ENCODE measurements at regions not wholly inside any gene's neighbourhood (a gene's known extent, or its start where the extent isn't known, plus 50 kb on each side); places are given as distances from the start of the nearest gene placed in this dataset.

DNA sequence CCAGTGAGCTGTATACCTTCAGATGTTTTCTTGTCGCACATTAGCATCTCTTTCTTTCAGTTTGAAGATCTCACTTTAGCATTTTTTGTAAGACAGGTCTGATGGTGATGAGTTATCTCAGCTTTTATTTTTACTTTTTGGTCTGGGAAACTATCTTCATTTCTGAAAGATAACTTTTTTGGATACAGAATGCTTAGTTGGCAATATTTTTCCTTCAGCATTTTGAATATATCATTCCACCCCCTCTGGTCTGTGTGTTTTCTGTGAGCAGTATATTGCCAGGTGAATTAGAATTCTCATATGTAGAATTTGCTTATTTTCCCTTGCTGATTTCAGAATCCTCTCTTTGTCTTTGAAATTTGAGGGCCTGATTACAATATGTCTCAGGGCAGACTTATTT is 743.3 kb downstream of the PLOD2 start:
- ChIA-PET CTCF (no interaction called here), POLR2A (interaction anchor here (0.6 kb wide), 1 partner anchor 141 kb away, joined by 3 read pairs; no protein-coding TSS in a partner anchor)
- no peaks in the 10 kb centered on the region for H3K36me3 Mint-ChIP-seq (ENCODE audit: insufficient read depth, unreplicated experiment)
- H3K27me3 Mint-ChIP-seq (ENCODE audit: insufficient read depth, unreplicated experiment) = no peaks in the 10 kb centered on the region
- no peak overlapping the region for H3K4me3 Mint-ChIP-seq (ENCODE audit: unreplicated experiment)
- no peak overlapping the region for H3K27ac Mint-ChIP-seq (ENCODE audit: low read depth, unreplicated experiment)
- intact Hi-C loops (cut with micrococcal nuclease) = no loop called here
- peaks cover under 1% of the 10 kb centered on the region for H3K9me3 Mint-ChIP-seq (ENCODE audit: unreplicated experiment)
- H3K4me1 Mint-ChIP-seq (ENCODE audit: insufficient read depth, unreplicated experiment) = no peaks in the 10 kb centered on the region
- TF ChIP-seq, protein P1, sequence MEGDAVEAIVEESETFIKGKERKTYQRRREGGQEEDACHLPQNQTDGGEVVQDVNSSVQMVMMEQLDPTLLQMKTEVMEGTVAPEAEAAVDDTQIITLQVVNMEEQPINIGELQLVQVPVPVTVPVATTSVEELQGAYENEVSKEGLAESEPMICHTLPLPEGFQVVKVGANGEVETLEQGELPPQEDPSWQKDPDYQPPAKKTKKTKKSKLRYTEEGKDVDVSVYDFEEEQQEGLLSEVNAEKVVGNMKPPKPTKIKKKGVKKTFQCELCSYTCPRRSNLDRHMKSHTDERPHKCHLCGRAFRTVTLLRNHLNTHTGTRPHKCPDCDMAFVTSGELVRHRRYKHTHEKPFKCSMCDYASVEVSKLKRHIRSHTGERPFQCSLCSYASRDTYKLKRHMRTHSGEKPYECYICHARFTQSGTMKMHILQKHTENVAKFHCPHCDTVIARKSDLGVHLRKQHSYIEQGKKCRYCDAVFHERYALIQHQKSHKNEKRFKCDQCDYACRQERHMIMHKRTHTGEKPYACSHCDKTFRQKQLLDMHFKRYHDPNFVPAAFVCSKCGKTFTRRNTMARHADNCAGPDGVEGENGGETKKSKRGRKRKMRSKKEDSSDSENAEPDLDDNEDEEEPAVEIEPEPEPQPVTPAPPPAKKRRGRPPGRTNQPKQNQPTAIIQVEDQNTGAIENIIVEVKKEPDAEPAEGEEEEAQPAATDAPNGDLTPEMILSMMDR (IDR thresholded peaks at IDR 0.05; ENCODE audit: unreplicated experiment) = no peak
- BruUV-seq (replicated peaks) = no TSS peak
- no peak for DNase-seq (ENCODE audit: unreplicated experiment)

DNA sequence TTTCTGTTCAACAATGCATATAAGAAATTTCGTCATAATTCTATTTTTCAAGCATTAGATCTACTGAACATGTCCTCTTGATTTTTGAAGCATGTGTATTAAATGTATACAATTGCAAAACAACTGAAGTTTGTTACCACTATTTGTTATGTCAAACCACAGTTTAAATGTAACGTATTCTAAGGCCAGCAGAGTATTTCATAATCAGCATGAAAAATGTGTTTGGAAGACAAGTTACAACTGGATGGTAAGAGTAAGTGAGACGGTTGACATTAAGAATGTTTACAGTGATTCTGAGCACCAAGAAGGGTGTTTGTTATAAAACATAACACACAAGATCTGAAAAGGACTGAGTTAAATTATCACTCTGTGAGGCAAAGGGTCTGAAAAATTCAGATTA is 738.4 kb downstream of the PLOD2 start:
- Mint-ChIP-seq H3K27me3 (ENCODE audit: insufficient read depth, unreplicated experiment) (no peaks in the 10 kb centered on the region), H3K4me1 (ENCODE audit: insufficient read depth, unreplicated experiment) (no peaks in the 10 kb centered on the region), H3K9me3 (ENCODE audit: unreplicated experiment) (no peaks in the 10 kb centered on the region), H3K36me3 (ENCODE audit: insufficient read depth, unreplicated experiment) (no peaks in the 10 kb centered on the region), H3K4me3 (ENCODE audit: unreplicated experiment) (no peak overlapping the region), H3K27ac (ENCODE audit: low read depth, unreplicated experiment) (no peak overlapping the region)
- BruUV-seq (replicated peaks) = no TSS peak
- intact Hi-C loops (cut with micrococcal nuclease) = no loop called here
- TF ChIP-seq, protein P1 (IDR thresholded peaks at IDR 0.05; ENCODE audit: unreplicated experiment) = no peak
- peak; percentile 1 for DNase-seq (ENCODE audit: unreplicated experiment)
- POLR2A ChIA-PET = no interaction called here
- CTCF ChIA-PET = no interaction called here

DNA sequence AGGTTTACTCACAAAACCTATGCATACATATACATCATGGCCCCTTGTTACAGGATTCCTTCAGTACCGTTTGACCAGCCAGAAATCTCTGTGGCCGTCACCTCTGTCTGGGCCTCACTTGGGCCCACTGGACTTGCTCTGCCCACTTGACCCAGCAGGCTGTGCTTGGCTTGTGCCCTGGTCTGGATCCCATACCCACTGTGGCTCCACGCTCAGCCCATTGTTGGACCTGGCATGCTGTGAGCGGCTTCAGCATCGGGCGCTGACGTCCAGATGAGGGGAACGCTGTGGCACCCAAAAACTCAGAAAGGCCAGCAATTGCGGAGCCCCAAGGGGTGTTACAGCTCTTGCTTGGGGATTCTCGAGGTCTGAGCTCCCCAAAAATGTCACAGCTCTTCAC is 733.6 kb downstream of the PLOD2 start:
- BruUV-seq (replicated peaks) = no TSS peak
- intact Hi-C loops (cut with micrococcal nuclease) = no loop called here
- Mint-ChIP-seq H3K4me3 (ENCODE audit: unreplicated experiment) (no peak overlapping the region), H3K9me3 (ENCODE audit: unreplicated experiment) (no peaks in the 10 kb centered on the region), H3K4me1 (ENCODE audit: insufficient read depth, unreplicated experiment) (no peaks in the 10 kb centered on the region), H3K36me3 (ENCODE audit: insufficient read depth, unreplicated experiment) (no peaks in the 10 kb centered on the region), H3K27me3 (ENCODE audit: insufficient read depth, unreplicated experiment) (no peaks in the 10 kb centered on the region), H3K27ac (ENCODE audit: low read depth, unreplicated experiment) (no peak overlapping the region)
- CTCF ChIA-PET = interaction anchor here (0.6 kb wide), 1 partner anchor 369 kb away, joined by 3 read pairs; no protein-coding TSS in a partner anchor
- TF ChIP-seq, protein P1 (IDR thresholded peaks at IDR 0.05; ENCODE audit: unreplicated experiment) = no peak
- POLR2A ChIA-PET = no interaction called here
- no peak for DNase-seq (ENCODE audit: unreplicated experiment)

DNA sequence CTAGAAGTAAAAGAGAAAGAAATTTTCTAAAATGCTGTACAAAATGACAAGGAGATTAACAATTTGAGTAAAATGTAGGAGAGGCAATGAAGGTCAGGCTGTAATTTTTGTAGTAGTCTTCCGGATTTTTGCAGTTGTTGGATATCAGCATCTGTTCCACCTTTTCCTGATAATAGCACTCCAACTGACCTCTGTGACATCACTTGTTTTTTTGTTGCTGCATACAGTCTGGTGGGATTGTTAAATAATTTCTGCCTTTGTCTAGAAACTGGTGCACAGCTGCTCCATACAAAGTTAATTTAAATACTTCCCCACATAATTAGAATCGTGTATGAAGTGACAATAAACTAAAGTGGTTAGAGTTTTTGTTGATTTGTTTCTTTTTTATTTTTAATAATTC is 731.4 kb downstream of the PLOD2 start:
- CTCF ChIA-PET = no interaction called here
- POLR2A ChIA-PET = no interaction called here
- no peak for DNase-seq (ENCODE audit: unreplicated experiment)
- TF ChIP-seq, protein P1 (IDR thresholded peaks at IDR 0.05; ENCODE audit: unreplicated experiment) = no peak
- Mint-ChIP-seq H3K27me3 (ENCODE audit: insufficient read depth, unreplicated experiment) (no peaks in the 10 kb centered on the region), H3K9me3 (ENCODE audit: unreplicated experiment) (no peaks in the 10 kb centered on the region), H3K36me3 (ENCODE audit: insufficient read depth, unreplicated experiment) (no peaks in the 10 kb centered on the region), H3K4me3 (ENCODE audit: unreplicated experiment) (no peak overlapping the region), H3K4me1 (ENCODE audit: insufficient read depth, unreplicated experiment) (no peaks in the 10 kb centered on the region), H3K27ac (ENCODE audit: low read depth, unreplicated experiment) (no peak overlapping the region)
- intact Hi-C loops (cut with micrococcal nuclease) = no loop called here
- BruUV-seq (replicated peaks) = no TSS peak
